ENCODE measurements at regions not wholly inside any gene's neighbourhood (a gene's known extent, or its start where the extent isn't known, plus 50 kb on each side); places are given as distances from the start of the nearest gene placed in this dataset.

- DNase-seq (ENCODE audit: low read depth in 1 of 2, low spot score in 1 of 2) = no peak
Observed at GRCh38 chr6:163965426-163966348, 551.2 kb downstream of the QKI start.

DNA sequence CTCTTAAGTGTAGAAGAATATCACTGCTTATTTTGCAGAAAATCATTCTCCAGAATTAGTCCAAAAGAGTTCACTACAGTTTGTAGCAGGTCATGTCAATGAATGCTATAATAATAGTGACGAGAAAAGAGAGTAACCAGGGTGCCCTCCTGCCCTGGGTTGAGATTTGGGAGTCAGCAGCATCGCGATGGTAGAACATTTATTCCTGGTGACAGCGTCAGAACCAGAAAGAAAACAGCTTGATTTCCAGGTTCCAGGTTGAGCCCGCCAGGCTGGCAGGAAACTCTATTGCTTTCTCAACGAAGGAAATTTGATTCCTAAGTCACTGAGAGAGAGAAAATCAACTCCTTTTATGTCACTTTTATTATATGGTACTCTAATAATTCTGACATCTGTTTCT lies 550.3 kb downstream of the QKI start:
- no peak for DNase-seq (ENCODE audit: low read depth in 1 of 2, low spot score in 1 of 2)

- no peak for DNase-seq (ENCODE audit: low read depth in 1 of 2, low spot score in 1 of 2)
Observed at GRCh38 chr6:163963205-163964120, 548.9 kb downstream of the QKI start.

DNA sequence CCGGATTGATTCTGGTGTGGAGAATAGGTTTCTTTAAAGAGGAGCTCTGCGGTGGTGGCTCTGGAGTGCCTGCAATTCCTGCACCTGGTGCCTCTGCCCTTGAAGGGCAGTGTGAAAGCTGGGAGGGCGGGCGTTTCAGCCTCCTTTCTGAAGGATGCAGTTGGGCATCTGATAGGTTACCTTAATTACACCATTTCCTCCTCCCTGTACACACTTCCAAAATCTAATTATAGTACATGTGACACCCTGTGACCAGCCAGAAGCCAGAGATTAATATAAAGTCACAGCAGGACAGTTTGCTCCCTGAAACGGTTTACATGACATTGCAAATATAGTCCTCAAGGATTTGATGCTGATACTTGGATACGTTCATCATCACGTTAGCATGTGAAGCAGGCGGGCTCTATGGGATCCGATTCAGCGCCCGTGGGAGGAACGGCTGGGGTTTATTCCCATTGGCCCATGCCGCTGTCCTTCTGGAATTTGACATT lies 548.2 kb downstream of the QKI start:
- no peak for DNase-seq (ENCODE audit: low read depth in 1 of 2, low spot score in 1 of 2)

DNA sequence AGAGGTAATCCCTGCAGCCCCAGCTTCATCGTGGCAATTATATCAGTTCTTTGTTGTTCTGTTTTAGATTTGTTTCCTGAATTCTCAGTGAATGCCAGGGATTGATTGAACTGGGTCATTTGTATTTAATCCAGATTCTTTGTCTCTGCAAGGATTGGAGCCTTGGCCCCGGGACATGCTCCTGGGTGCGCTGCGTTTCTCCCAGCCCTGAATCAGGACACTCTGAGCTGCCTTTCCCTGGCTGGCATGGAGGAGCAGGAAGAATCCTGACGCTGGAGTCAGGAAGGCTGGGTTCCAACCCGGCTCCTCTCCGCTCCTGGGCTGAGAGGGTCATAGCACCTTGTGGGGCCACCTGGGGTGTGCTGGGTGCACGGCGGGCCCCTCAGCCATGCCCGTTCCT lies 545.6 kb downstream of the QKI start:
- no peak for DNase-seq (ENCODE audit: low read depth in 1 of 2, low spot score in 1 of 2)

DNA sequence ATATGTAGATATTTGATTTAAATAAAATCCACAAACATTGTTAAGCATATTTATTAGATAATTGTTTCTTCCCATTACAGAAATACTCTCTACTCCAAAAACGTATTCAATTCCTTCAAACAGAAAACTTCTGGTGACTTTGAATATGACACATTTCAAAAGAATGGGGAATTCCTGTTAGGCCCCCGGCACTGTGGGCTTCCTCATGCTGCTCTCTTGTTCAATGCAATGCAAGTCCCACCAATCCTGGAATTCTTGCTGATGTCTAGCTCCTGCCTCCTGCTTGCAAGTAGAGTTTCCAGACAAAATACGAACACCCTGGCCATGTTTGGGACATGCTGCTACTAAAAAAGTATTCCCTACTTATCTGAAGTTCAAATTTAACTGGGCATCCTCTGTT lies 544.1 kb downstream of the QKI start:
- DNase-seq (ENCODE audit: low read depth in 1 of 2, low spot score in 1 of 2) = no peak

DNA sequence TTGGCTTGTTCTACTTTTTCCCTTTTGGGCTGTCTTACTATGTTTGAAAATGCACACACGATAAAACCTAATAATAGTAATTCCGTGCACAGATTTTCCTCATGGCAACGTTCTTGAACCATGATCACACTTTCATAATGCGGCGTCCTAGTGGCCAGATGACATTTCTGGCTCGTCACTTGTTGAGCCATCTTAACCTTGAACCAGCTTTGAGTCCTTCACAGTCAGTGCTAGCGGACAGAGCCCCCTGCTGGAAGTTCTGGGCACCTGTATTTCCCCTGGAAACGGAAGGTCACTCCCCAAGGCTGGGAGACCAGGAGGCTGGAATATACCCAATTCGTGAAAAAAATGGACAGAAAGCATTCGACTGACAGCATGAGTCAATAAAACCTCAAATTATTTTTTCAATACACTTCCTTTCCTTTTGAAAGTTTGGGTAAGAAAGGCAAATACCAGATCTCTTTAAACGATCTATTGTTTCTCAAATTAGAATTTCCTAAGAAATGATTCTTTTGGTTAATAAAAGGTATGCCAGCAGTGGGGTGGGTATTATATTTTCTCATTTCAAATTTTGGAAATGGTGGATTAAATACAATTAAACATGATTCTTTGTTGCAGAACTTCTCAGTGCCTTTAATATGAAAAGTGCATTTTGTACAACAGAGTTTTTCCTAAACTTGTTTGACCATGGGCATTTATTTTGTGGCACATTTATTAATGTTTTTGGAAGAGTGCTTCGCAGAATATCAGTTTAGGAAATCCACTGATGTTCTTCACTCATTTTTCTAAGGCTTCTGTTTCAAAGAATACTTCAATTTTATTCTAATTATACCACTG lies 542.3 kb downstream of the QKI start:
- DNase-seq (ENCODE audit: low read depth in 1 of 2, low spot score in 1 of 2) = peak; percentile 20 to 25

GRCh38 chr6:163955756-163956155 lies 541.2 kb downstream of the QKI start:
- DNase-seq (ENCODE audit: low read depth in 1 of 2, low spot score in 1 of 2) = no peak

DNA sequence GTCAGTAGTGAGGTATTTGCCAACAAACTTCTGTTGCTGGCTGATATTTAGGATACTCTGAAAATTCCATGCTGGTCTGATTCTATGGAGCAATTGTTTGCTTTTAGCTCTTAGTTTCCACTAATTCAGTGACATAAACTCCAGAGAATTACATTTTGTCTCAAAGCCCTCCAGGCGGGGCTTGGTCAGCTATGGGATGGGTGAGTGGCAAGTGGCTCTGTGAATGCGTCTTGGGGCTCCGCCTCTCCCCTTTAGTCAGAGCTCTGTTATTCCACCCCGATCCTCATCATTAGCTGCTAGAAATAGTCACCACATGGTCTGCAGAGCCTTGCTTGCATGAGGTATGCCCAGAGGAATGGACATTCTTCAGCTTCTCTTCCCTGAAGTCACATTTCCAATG lies 540.6 kb downstream of the QKI start:
- DNase-seq (ENCODE audit: low read depth in 1 of 2, low spot score in 1 of 2) = no peak

DNA sequence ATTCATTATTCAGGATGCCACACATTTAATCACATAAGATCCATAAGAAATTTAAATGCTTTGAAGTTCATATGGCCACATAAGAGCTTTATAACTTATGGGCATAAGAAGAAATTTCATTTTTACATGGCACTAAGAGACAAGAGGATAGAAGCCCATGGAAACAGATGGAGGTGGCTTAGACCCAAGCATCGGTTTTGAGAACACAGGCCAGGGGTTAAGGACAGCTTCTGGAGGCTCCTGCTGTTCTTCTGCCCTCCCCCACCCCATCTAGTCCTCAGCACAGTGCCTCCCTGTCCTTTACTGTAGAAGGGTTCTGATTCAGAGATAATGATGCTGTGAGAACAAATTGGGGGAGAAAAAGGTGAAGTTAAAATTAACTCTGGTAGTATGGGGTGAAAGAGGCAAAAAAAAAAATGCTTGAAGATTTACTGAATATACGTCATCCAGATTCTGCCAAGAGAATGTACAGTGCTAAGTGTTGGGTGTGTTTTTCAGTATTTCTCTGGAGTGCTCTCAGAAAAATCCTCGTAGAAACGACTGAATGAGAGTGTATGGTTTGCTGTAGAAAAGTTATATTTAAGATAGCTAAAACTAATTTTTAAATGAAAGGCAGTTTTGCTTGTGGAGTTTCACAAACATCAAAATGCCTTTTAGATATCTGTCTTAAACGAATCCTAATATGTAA lies 539.7 kb downstream of the QKI start:
- DNase-seq (ENCODE audit: low read depth in 1 of 2, low spot score in 1 of 2) = no peak

DNA sequence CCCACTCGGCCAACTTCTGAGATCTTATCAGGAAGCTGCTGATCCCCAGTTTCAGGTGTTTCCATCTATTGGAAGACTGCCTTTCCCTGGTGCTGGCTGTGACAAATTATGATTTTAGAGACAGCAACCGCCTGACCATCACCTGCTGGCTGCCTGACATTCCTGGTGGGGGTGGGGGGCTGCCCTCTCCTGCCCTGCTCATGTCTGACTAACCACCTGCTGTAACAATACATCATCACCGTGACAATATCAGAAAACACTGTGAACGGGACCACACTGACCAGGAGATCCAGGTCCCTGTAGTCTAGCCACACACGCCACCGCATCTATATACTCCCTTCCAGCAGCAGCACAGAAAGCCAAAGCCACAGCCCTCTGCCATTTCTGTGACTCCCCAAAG lies 537.5 kb downstream of the QKI start:
- no peak for DNase-seq (ENCODE audit: low read depth in 1 of 2, low spot score in 1 of 2)

DNA sequence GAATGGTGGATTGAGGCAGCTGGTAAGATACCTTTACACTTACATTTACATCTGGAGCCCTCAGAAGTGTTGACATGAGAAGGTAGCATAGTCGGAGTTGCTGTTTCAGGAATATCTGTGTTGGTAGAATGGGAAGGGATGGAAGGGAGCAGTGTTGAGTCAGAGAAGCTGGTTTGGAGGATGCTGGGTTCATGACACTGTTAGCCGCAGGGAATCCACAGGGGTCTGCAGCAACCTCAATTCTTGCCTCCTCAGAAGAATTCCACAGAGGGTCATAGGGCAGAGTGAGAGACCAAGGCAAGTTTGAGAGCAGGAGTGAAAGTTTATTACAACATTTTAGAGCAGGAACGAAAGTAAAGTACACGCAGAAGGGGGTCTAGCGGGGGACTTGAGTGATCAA lies 536.8 kb downstream of the QKI start:
- no peak for DNase-seq (ENCODE audit: low read depth in 1 of 2, low spot score in 1 of 2)

DNA sequence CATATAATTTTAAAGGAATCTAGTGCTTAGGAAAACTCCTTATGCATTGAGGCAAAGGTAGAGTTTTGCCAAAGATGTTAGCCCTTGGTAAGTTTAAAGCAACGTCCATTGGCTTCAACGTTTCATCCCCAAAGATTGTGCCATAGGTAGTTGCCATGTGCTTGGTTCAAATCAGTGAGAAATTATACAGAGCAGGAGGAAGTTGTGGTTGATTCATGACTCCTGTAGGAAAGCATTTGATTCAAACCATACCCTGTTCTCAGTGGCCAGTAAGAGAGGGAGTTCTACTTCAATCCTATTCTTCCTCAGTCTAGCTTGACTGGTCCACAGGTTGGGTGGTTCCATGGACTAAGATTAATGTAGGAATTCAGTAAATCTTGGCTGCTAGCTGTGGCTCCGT lies 535.6 kb downstream of the QKI start:
- DNase-seq (ENCODE audit: low read depth in 1 of 2, low spot score in 1 of 2) = no peak

- DNase-seq (ENCODE audit: low read depth in 1 of 2, low spot score in 1 of 2) = no peak
Observed at GRCh38 chr6:163949431-163949830, 534.9 kb downstream of the QKI start.

GRCh38 chr6:163948250-163948649 lies 533.7 kb downstream of the QKI start:
- DNase-seq (ENCODE audit: low read depth in 1 of 2, low spot score in 1 of 2) = no peak

DNA sequence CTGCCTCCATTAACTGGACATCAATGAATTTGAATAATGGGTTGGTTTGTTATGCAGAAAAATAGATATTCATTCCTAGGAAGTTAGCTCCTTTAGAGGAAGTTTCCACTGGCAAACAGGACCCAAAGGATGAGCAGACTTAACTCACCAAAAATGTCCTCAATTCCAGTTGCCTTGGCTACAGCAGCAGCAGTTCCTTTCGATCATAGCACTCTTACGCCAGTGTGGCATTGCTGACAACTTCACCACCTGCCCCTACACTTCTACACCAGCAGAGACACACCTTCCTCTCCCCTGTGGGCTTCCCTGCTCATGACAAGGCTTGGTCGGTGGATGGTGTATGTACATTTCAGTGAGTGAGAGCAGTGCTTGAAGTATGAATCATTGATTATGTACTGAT lies 532.8 kb downstream of the QKI start:
- no peak for DNase-seq (ENCODE audit: low read depth in 1 of 2, low spot score in 1 of 2)

GRCh38 chr6:163946437-163946836 lies 531.9 kb downstream of the QKI start:
- DNase-seq (ENCODE audit: low read depth in 1 of 2, low spot score in 1 of 2) = no peak

DNA sequence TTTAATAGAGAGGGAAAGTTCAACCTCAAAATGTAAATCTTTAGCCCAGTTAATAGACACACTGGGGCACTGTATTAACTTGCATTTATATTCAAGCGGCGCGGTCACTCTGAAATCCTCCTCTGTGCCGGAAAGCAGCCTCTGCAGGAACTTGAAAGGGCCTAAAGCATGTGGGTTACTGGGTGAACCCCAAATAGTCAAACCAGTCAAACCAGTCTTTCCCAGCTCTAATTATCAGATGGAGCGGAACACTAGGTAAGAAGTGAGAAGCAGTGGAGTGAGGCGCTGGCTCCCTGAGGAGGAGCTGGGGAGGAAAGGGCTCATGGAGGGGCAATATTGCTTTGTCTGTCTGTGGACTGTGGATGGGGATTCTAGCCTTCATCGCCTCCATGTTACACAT lies 531.3 kb downstream of the QKI start:
- no peak for DNase-seq (ENCODE audit: low read depth in 1 of 2, low spot score in 1 of 2)

- no peak for DNase-seq (ENCODE audit: low read depth in 1 of 2, low spot score in 1 of 2)
Observed at GRCh38 chr6:163944897-163945296, 530.4 kb downstream of the QKI start.

DNA sequence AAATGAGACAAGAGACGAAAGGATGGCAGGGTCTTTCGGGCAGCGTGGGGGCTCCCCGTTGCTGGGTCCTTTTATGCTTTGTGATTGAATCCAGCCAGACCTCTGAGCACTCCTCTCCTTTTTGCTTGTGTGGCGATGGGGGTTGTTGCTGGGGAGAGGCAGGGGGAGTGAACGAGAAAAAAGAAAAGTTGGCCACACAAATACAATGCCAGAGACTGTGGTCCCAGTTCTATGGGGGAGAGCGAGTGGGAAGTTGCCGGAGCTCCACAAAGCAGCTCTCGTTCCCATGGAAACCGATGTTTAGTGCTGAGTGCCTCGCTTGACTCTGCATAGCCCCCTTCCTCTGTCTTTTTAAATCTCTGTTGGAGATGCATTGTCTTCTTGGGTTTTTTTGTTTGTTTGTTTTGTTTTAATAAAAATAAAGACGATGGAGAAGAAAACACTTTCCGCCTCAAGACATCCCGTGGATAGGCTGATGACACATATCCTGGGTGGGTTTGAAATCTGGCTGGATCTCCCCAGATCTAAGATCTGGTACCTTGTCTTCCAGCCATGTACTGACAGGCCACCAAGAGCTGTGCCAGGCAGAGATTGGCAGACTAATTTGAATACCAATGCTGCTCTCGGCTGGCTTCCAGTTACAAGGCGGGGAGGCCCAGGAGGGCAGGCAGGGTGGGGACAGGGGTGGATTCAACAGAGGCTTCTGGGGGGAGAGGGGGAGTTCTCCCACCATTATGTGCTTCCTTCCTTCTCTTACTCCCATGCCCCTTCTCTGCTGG lies 529.3 kb downstream of the QKI start:
- DNase-seq (ENCODE audit: low read depth in 1 of 2, low spot score in 1 of 2) = no peak
